DMS114 treated with DMSO at 0.1 percent for 48 hours (cell line): ENCODE measurements at regions not wholly inside any gene's neighbourhood (a gene's known extent, or its start where the extent isn't known, plus 50 kb on each side); places are given as distances from the start of the nearest gene placed in this dataset.
"Not testable (repeated sequence)": the region's sequence is repeated elsewhere in the genome, so short reads cannot be mapped to it uniquely, and the experiment has no call there.

Experiments
- DNase-seq: peaks from one replicate; lab custom pipeline; 2025; ENCODE audit not compliant: unreplicated experiment; lab: John Stamatoyannopoulos, UW

DNA sequence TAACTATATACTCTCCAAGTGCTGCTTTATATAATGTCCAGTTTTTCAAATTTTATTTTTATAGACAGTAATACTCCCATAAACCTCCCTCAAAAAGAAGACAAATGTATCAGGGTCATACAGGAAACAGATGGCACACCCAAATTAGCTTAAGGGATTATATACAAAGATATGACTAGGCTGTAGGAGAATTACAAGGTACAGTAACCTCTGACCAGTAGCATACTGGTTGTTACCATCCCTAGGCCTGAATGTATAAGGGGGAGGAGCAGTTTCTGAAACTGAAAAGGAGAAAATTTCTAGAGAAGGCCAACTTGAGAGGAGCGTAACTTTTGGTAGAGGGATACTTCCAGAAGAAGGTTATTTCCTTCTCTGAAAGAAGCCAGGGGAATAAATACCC is 122.6 kb upstream of the NBPF19 start:
- DNase-seq: not testable (repeated sequence)

GRCh38 chr1:149354579-149354978 is 120.3 kb upstream of the NBPF19 start:
- not testable (repeated sequence) for DNase-seq

DNA sequence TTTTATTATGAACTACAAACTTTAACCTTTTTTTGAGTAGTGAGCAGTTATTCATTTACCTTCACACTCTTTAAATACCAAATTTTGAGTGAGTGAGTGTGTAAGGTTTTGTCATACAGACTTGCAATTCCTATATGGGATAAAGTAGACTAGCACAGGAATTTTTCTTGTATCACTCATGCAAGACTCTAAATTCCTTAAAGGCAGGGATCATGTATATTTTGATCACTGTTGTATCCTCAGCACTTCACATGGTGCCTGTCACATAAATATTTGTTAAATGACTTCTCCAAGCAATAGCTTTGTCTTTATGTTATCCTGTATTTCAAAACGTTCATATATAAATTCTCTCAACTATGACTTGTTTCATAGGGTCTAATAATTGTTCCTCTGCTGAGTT is 119.1 kb upstream of the NBPF19 start:
- DNase-seq: not testable (repeated sequence)

GRCh38 chr1:149356152-149356551 is 118.7 kb upstream of the NBPF19 start:
- DNase-seq: not testable (repeated sequence)

DNA sequence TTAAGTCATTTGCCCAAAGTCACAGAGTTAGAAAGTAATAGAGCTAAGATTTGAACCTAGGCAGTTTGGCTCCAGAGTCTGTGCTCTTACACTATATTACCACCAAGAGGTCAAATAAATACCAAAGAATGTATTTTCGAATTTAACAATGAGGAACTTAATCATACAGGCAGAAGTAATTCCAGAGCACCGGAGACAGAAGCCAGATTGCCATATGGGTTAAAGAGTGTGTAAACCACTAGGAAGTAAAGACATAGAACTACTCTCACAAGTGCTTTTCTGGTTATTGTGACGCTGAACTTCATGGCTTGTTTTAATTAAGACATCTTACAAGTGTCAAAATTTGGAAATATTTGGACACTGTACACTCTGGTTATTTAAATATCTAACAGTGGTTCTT is 114.5 kb upstream of the NBPF19 start:
- DNase-seq: not testable (repeated sequence)

GRCh38 chr1:149361310-149361709 is 113.5 kb upstream of the NBPF19 start:
- not testable (repeated sequence) for DNase-seq

GRCh38 chr1:149364188-149364981 is 110.5 kb upstream of the NBPF19 start:
- DNase-seq: not testable (repeated sequence)

GRCh38 chr1:149366402-149366801 is 108.4 kb upstream of the NBPF19 start:
- DNase-seq: not testable (repeated sequence)

DNA sequence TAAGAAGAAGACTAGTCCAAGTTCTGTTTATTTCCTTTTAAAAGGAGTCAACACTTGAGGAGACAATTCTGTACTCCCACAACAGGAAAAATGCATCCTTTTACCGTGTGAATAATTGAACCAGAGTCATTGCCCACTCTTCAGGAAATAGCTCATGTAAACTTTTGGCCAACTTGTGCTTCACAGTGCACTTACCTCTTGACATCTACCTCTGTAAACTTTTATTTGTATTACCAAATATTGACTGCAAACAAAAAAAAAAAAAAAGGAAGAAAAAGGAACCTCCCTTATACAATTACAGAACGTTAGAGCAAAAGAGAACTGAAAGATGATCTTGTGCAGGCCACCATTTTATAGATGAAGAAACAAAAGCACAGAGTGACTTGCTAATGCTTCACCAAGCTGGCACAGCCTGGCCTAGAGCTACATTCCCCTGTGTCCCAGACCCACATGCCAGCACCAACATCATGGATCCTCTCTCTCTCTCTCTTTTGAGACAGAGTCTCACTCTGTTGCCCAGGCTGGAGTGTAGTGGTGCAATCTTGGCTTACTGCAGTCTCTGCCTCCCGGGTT is 107.3 kb upstream of the NBPF19 start:
- not testable (repeated sequence) for DNase-seq

DNA sequence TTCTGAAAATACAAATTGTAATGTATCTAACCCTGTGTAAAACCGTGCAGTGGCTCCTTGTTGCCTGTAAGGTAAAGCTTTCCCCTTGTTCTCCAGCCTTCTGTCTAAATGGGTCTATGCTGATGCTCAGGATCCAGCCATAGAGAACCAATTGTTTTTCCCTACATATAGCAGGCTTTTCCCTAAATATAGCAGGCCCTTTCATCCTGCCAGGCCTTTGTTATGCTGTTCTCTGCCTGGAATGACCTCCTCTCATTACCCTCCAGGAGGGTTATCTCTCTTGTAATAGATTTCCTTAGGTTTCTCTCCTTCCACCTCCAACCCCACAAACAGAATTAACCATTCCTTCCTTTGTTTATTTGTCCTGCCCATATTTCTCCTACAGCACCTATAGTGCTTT is 106.5 kb upstream of the NBPF19 start:
- not testable (repeated sequence) for DNase-seq

GRCh38 chr1:149369081-149369480 is 105.8 kb upstream of the NBPF19 start:
- DNase-seq: not testable (repeated sequence)

- DNase-seq: not testable (repeated sequence)
These were observed 102.9 kb upstream of the NBPF19 start for GRCh38 chr1:149371955-149372354.

DNA sequence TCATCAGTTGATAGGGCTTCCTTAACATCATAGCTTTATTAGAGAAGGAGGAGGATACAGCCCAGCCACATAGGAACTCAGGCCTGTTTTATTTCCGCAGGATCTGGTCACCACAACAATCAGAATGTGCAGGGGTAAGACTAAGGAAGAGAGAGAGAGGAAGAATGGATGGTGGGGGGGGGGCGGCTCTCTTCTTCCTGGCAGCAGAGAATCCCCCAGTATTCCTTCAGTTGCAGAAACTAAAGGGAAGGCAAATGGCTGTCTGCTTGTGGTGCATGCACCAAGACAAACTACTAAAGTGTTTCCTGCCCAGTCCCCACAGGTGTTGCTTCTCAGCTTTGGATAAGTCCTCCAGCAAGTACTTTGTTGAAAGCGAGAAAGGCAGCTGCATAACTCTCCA is 96.4 kb upstream of the NBPF19 start:
- DNase-seq: not testable (repeated sequence)

DNA sequence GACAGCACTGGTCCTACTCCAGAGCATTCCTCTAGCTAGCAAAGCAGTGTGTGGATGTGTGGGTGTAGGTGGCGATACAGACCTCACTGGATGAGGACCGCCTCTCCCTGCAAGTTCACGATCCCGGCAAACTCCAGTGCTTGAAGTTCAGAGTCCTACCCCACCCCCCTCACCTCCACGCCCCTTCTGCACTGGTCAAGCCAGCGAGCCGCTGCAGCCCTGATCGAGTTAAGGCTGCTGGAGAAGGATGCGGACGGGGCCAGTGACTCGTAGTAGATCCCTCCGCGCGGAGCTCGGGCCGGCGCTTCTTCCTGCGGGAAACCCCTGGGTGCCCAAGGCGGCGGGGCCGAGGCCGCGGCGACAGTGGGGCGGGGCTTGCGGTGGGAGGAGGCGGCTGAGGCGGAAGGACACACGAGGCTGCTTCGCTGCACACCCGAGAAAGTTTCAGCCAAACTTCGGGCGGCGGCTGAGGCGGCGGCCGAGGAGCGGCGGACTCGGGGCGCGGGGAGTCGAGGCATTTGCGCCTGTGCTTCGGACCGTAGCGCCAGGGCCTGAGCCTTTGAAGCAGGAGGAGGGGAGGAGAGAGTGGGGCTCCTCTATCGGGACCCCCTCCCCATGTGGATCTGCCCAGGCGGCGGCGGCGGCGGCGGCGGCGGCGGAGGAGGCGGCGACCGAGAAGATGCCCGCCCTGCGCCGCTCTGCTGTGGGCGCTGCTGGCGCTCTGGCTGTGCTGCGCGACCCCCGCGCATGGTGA is 84.5 kb upstream of the NBPF19 start:
- peak; percentile 56 for DNase-seq

DNA sequence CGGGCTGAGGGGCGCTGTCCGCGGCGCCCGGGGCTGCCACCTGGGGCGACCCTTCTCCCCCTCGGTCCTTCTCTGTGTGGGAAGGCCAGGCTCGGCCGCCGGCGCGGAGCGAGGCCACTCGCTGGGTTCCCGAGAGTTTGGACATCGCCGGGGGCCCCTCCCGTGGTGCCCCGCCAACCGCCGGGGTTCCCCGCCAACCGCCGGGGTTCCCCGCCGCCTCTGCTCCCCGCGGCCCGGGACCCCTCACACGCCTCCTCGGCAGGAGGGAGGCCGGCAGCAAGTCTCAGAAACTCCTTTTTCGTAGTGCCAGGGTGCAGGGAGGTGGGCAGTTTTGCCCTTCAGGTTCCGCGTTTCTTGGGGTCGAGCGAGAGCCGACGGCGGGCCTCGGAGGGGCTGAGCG is 83.9 kb upstream of the NBPF19 start:
- not testable (repeated sequence) for DNase-seq

GRCh38 chr1:149395802-149396201 is 79.0 kb upstream of the NBPF19 start:
- not testable (repeated sequence) for DNase-seq

GRCh38 chr1:149398527-149398926 is 76.3 kb upstream of the NBPF19 start:
- not testable (repeated sequence) for DNase-seq

GRCh38 chr1:149408404-149408803 is 66.4 kb upstream of the NBPF19 start:
- DNase-seq: not testable (repeated sequence)

- DNase-seq: not testable (repeated sequence)
These were observed 59.5 kb upstream of the NBPF19 start for GRCh38 chr1:149415373-149415772.

GRCh38 chr1:149418782-149419181 is 56.1 kb upstream of the NBPF19 start:
- not testable (repeated sequence) for DNase-seq

- DNase-seq: not testable (repeated sequence)
These were observed 51.7 kb upstream of the NBPF19 start for GRCh38 chr1:149423122-149423521.
